Mucosa of descending colon (tissue), 3 donors: ENCODE measurements at regions not wholly inside any gene's neighbourhood (a gene's known extent, or its start where the extent isn't known, plus 50 kb on each side); places are given as distances from the start of the nearest gene placed in this dataset.

Experiments
- ATAC-seq: fragments of 200-7000 bp; cut with Tn5 transposase; one replicate; pipeline ENCODE4 v1.9.1; 2020; ENCODE audit warnings: mild to moderate bottlenecking, moderate library complexity
- DNase-seq, 3 donors: peaks; one replicate each; pipeline ENCODE4 v3.0.0-alpha.2; 2020
- H3K36me3 ChIP-seq: fragments of 200-600 bp; one replicate; pipeline ENCODE4 v1.8.0; 2021; ENCODE audit warnings: low read depth, mild to moderate bottlenecking
- H3K4me1 ChIP-seq: fragments of 200-600 bp; one replicate; pipeline ENCODE4 v1.8.0; 2021; ENCODE audit warnings: low read depth, mild to moderate bottlenecking
- H3K4me3 ChIP-seq: fragments of 200-600 bp; one replicate; pipeline ENCODE4 v1.8.0; 2021; ENCODE audit warnings: mild to moderate bottlenecking
- H3K9me3 ChIP-seq: fragments of 200-600 bp; one replicate; pipeline ENCODE4 v1.8.0; 2021; ENCODE audit warnings: mild to moderate bottlenecking
- CTCF ChIP-seq: fragments of 200-600 bp; IDR thresholded peaks from one replicate; pipeline ENCODE4 v1.8.0; 2022; ENCODE audit warnings: antibody characterized with exemption, mild to moderate bottlenecking
- intact Hi-C, 2 donors: fragments of 100-400 bp; cut with DNase I in 1 of 2; cut with micrococcal nuclease in 1 of 2; formaldehyde crosslinking; loops; one replicate each; pipeline versions ENCODE4 v1.11.0 to v1.11.1; 2022; cut with DNase I, micrococcal nuclease
- donor health status: DM: no; HTN: no; CAD: no; lungs with moderate emphysema.
- donor health status: DM: no; HTN: no; CAD: no.
- donor health status: DM: no; HTN: yes; CAD: no.

GRCh38 chrX:16308773-16309172, 141.5 kb downstream of the MAGEB17 start:
- intact Hi-C loops: no loop called here
- no peak for TF ChIP-seq CTCF
- ATAC-seq (no peak), DNase-seq (no peak)
- H3K4me1 ChIP-seq: no peaks in the 10 kb centered on the region
- H3K36me3 ChIP-seq: no peaks in the 10 kb centered on the region
- no peaks in the 10 kb centered on the region for H3K9me3 ChIP-seq
- no peak overlapping the region for H3K4me3 ChIP-seq

- no peaks in the 10 kb centered on the region for H3K9me3 ChIP-seq
- ATAC-seq (peak; percentile 21), DNase-seq (no peak)
- H3K4me3 ChIP-seq: no peak overlapping the region
- intact Hi-C loops: no loop called here
- no peak for TF ChIP-seq CTCF
- H3K4me1 ChIP-seq: no peaks in the 10 kb centered on the region
- H3K36me3 ChIP-seq: no peaks in the 10 kb centered on the region
Measured at GRCh38 chrX:16310326-16310725, 143.0 kb downstream of the MAGEB17 start.

GRCh38 chrX:16311671-16312070, 144.4 kb downstream of the MAGEB17 start:
- TF ChIP-seq CTCF: no peak
- no peaks in the 10 kb centered on the region for H3K9me3 ChIP-seq
- intact Hi-C loops: no loop called here
- no peak overlapping the region for H3K4me3 ChIP-seq
- H3K4me1 ChIP-seq: no peaks in the 10 kb centered on the region
- ATAC-seq (no peak), DNase-seq (no peak)
- H3K36me3 ChIP-seq: no peaks in the 10 kb centered on the region

- H3K9me3 ChIP-seq: no peaks in the 10 kb centered on the region
- ATAC-seq: no peak
- no peaks in the 10 kb centered on the region for H3K36me3 ChIP-seq
- H3K4me3 ChIP-seq: no peak overlapping the region
- no peak for TF ChIP-seq CTCF
- H3K4me1 ChIP-seq: no peaks in the 10 kb centered on the region
- intact Hi-C loops: no loop called here
- DNase-seq: no peak
Measured at GRCh38 chrX:16312761-16313623, 145.7 kb downstream of the MAGEB17 start.

GRCh38 chrX:16316331-16316730, 149.1 kb downstream of the MAGEB17 start:
- TF ChIP-seq CTCF: no peak
- Histone ChIP-seq H3K9me3 (no peaks in the 10 kb centered on the region), H3K36me3 (no peaks in the 10 kb centered on the region), H3K4me3 (no peak overlapping the region), H3K4me1 (no peaks in the 10 kb centered on the region)
- no peak for DNase-seq
- intact Hi-C loops: no loop called here
- ATAC-seq: no peak
